HG03108 (cell line): ENCODE measurements at regions not wholly inside any gene's neighbourhood (a gene's known extent, or its start where the extent isn't known, plus 50 kb on each side); places are given as distances from the start of the nearest gene placed in this dataset.
"Not testable (repeated sequence)": the region's sequence is repeated elsewhere in the genome, so short reads cannot be mapped to it uniquely, and the experiment has no call there.

Source experiments
- ATAC-seq: cut with Tn5 transposase; IDR thresholded peaks from one replicate; pipeline ENCODE4 v1.9.1; 2021; ENCODE audit warnings: moderate library complexity; ENCODE audit not compliant: unreplicated experiment

- no peak for ATAC-seq
Observed at GRCh38 chr7:25686493-25686892, 458.2 kb upstream of the NPVF start.

- ATAC-seq, result no peak
Observed at GRCh38 chr7:25694211-25694610, 457.8 kb upstream of the NFE2L3 start.

GRCh38 chr7:25694699-25695098 lies 457.3 kb upstream of the NFE2L3 start:
- no peak for ATAC-seq

GRCh38 chr7:25696571-25696970 lies 455.4 kb upstream of the NFE2L3 start:
- no peak for ATAC-seq

GRCh38 chr7:25698451-25699113 lies 453.4 kb upstream of the NFE2L3 start:
- ATAC-seq, result no peak

- not testable (repeated sequence) for ATAC-seq
Observed at GRCh38 chr7:25700141-25700540, 451.9 kb upstream of the NFE2L3 start.

GRCh38 chr7:25704413-25704812 lies 447.6 kb upstream of the NFE2L3 start:
- no peak for ATAC-seq

GRCh38 chr7:25706764-25707163 lies 445.2 kb upstream of the NFE2L3 start:
- no peak for ATAC-seq

GRCh38 chr7:25707768-25708620 lies 444.0 kb upstream of the NFE2L3 start:
- no peak for ATAC-seq

GRCh38 chr7:25710959-25711358 lies 441.0 kb upstream of the NFE2L3 start:
- no peak for ATAC-seq

GRCh38 chr7:25711940-25712339 lies 440.1 kb upstream of the NFE2L3 start:
- ATAC-seq, result no peak

- no peak for ATAC-seq
Observed at GRCh38 chr7:25712500-25712899, 439.5 kb upstream of the NFE2L3 start.

GRCh38 chr7:25714013-25714412 lies 438.0 kb upstream of the NFE2L3 start:
- ATAC-seq, result no peak

- ATAC-seq, result no peak
Observed at GRCh38 chr7:25716421-25716820, 435.6 kb upstream of the NFE2L3 start.

- no peak for ATAC-seq
Observed at GRCh38 chr7:25718596-25718995, 433.4 kb upstream of the NFE2L3 start.

- ATAC-seq, result no peak
Observed at GRCh38 chr7:25719190-25719896, 432.7 kb upstream of the NFE2L3 start.

- no peak for ATAC-seq
Observed at GRCh38 chr7:25720427-25720826, 431.6 kb upstream of the NFE2L3 start.

- ATAC-seq, result no peak
Observed at GRCh38 chr7:25722856-25723255, 429.1 kb upstream of the NFE2L3 start.

GRCh38 chr7:25725451-25725850 lies 426.5 kb upstream of the NFE2L3 start:
- no peak for ATAC-seq

GRCh38 chr7:25726170-25726780 lies 425.7 kb upstream of the NFE2L3 start:
- ATAC-seq, result no peak

- no peak for ATAC-seq
Observed at GRCh38 chr7:25726781-25727311, 425.2 kb upstream of the NFE2L3 start.
